ENCODE measurements at regions not wholly inside any gene's neighbourhood (a gene's known extent, or its start where the extent isn't known, plus 50 kb on each side); places are given as distances from the start of the nearest gene placed in this dataset.

GRCh38 chr5:73338256-73339050 lies 110.1 kb downstream of the FOXD1 start:
- H3K4me3 Mint-ChIP-seq = peak overlapping the region; percentile 1
- no peak for DNase-seq (ENCODE audit: extremely low spot score, unreplicated experiment)
- peak overlapping the region; percentile 12 for H3K27ac Mint-ChIP-seq
- no peaks in the 10 kb centered on the region for H3K9me3 Mint-ChIP-seq
- TF ChIP-seq CTCF (conservative IDR thresholded peaks at IDR 0.05) = no peak
- peaks cover 25% of the 10 kb centered on the region for H3K4me1 Mint-ChIP-seq (ENCODE audit: unreplicated experiment)
- no peaks in the 10 kb centered on the region for H3K36me3 Mint-ChIP-seq
- peaks cover 67% of the 10 kb centered on the region for H3K27me3 Mint-ChIP-seq

DNA sequence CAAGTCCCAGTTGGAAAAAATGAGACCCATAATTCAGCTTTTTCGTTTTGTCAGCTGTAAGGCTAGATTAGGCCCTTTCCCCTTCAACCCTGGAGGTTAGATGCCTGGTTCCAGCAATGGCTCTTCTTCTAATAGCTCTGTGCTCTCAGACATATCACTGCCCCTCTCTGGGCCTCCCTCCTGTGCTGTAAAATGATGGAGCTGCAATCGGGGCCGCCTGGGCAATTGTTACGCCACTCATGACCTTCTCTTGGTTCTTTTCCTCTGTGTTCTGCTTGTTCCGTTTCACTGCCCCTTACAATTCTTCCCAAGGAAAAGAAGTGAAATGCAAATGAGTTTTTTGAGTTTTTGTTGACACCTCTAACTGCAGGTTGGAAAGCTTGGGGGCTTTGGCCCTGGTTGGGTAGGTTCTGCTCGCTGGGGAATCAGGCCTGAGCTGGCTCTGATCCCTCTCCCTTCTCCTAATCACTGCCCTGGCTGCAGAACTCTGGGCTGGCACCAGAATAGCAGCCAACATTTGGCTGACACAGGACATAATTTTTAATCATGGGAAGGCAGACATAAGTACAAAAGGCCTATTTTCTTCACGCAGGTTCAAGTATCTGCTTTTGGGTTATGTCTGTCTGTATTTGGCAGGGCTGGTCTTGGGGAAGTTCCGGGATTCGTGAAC lies 110.9 kb downstream of the FOXD1 start:
- Mint-ChIP-seq H3K27me3 (peaks cover 64% of the 10 kb centered on the region), H3K4me3 (no peak overlapping the region), H3K9me3 (no peaks in the 10 kb centered on the region), H3K27ac (peak overlapping the region; percentile 12), H3K4me1 (ENCODE audit: unreplicated experiment) (peaks cover 25% of the 10 kb centered on the region), H3K36me3 (no peaks in the 10 kb centered on the region)
- TF ChIP-seq CTCF (conservative IDR thresholded peaks at IDR 0.05) = no peak
- DNase-seq (ENCODE audit: extremely low spot score, unreplicated experiment) = no peak

DNA sequence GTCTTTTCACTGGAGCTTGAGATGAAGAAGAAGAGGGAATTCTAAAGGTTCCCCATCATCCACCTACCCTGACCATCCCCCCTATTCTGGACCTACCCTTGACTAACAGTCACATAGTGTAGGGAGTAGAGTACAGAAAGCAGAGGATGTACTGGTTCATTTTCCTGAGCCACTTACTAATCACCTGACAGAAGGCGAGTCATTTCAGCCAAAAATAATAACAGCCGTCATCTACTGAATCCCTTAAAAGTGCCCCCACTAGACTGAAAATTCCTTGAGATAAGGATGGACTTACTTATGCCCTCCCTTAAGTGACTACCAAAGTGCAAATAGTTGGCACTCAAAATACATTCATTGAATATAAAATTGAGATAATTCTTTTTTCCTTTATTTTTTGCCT lies 112.2 kb downstream of the FOXD1 start:
- Mint-ChIP-seq H3K4me1 (ENCODE audit: unreplicated experiment) (peaks cover 25% of the 10 kb centered on the region), H3K4me3 (no peak overlapping the region), H3K9me3 (peaks cover 7% of the 10 kb centered on the region), H3K27me3 (peaks cover 72% of the 10 kb centered on the region), H3K27ac (no peak overlapping the region), H3K36me3 (no peaks in the 10 kb centered on the region)
- no peak for TF ChIP-seq CTCF (conservative IDR thresholded peaks at IDR 0.05)
- DNase-seq (ENCODE audit: extremely low spot score, unreplicated experiment) = no peak

DNA sequence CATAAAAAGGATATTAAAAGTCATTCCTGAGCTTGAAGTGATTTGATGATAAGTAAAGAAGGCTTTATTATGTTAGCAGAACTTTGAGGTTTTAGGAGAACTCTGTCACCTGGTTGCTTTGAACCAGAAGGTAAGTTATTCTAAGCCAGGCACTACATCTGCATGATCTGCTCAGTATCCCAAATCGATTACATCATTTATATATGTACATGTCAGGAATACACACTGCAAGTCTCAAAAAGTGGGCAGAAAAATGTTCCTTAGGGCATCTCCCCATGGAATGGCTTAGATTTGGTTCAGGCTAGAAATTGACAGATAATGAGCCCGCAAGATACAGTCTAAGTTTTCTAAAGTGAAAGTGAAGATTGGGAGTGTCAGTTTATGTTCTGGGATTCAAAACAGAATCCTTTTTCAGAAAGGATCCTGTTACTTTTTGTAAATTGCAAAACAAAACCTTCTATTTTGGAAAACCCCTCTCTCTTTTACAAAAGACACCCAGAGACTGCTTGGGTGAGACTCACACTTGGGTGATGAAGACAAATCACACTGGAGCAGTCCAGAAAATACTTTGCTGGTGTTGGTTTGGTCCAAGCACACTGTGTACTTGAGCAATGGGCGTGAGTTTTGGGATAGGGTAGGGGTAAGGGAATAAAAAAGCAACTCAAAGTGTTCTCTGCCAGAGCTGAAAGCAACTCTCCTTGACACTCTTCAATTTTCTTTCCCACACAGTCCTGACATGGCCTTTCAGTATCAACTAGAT lies 114.5 kb downstream of the FOXD1 start:
- Mint-ChIP-seq H3K27me3 (peaks cover 56% of the 10 kb centered on the region), H3K4me3 (no peak overlapping the region), H3K27ac (no peak overlapping the region), H3K36me3 (no peaks in the 10 kb centered on the region), H3K4me1 (ENCODE audit: unreplicated experiment) (peaks cover 20% of the 10 kb centered on the region), H3K9me3 (peaks cover 10% of the 10 kb centered on the region)
- DNase-seq (ENCODE audit: extremely low spot score, unreplicated experiment) = no peak
- no peak for TF ChIP-seq CTCF (conservative IDR thresholded peaks at IDR 0.05)

- no peak for DNase-seq (ENCODE audit: extremely low spot score, unreplicated experiment)
- H3K27me3 Mint-ChIP-seq = peaks cover 51% of the 10 kb centered on the region
- no peak overlapping the region for H3K4me3 Mint-ChIP-seq
- H3K36me3 Mint-ChIP-seq = no peaks in the 10 kb centered on the region
- H3K4me1 Mint-ChIP-seq (ENCODE audit: unreplicated experiment) = no peaks in the 10 kb centered on the region
- no peak for TF ChIP-seq CTCF (conservative IDR thresholded peaks at IDR 0.05)
- H3K27ac Mint-ChIP-seq = no peak overlapping the region
- peaks cover 10% of the 10 kb centered on the region for H3K9me3 Mint-ChIP-seq
Observed at GRCh38 chr5:73330613-73331012, 118.0 kb downstream of the FOXD1 start.
